Liver (tissue), 7 donors: ENCODE measurements at regions not wholly inside any gene's neighbourhood (a gene's known extent, or its start where the extent isn't known, plus 50 kb on each side); places are given as distances from the start of the nearest gene placed in this dataset.

Experiments
- DNase-seq: peaks from one replicate; pipeline ENCODE4 v3.0.0-alpha.2; 2017; ENCODE audit warnings: low spot score
- H3K27ac ChIP-seq, 2 donors: one replicate each; pipeline ENCODE4 v1.7.0; 2013; ENCODE audit warnings: inconsistent platforms in 2 of 2, low read length in 2 of 2, control low read depth in 1 of 2, low read depth in 1 of 2, mild to moderate bottlenecking in 1 of 2
- H3K27me3 ChIP-seq, 4 donors: one replicate each; pipeline versions ENCODE4 v1.6.1 to v1.7.0; 2013; ENCODE audit warnings: low read length in 3 of 4, inconsistent platforms in 1 of 4, mild to moderate bottlenecking in 1 of 4, moderate library complexity in 1 of 4; ENCODE audit not compliant: control insufficient read depth in 4 of 4, insufficient read depth in 4 of 4
- H3K36me3 ChIP-seq, 4 donors: one replicate each; pipeline versions ENCODE4 v1.6.1 to v1.7.0; 2013; ENCODE audit warnings: low read length in 3 of 4, mild to moderate bottlenecking in 3 of 4, low read depth in 1 of 4, moderate library complexity in 1 of 4; ENCODE audit not compliant: control insufficient read depth in 4 of 4, insufficient read depth in 3 of 4
- H3K4me1 ChIP-seq, 4 donors: one replicate each; pipeline versions ENCODE4 v1.6.1 to v1.7.0; 2013; ENCODE audit warnings: low read length in 3 of 4, mild to moderate bottlenecking in 3 of 4, moderate library complexity in 1 of 4; ENCODE audit not compliant: control insufficient read depth in 4 of 4, insufficient read depth in 4 of 4
- H3K4me3 ChIP-seq, 3 donors: one replicate each; pipeline versions ENCODE4 v1.6.1 to v1.7.0; 2013; ENCODE audit warnings: low read length in 3 of 3, control low read depth in 1 of 3, low read depth in 1 of 3, mild to moderate bottlenecking in 1 of 3
- H3K9ac ChIP-seq, 2 donors: one replicate each; pipeline ENCODE4 v1.7.0; 2013; ENCODE audit warnings: low read length in 2 of 2, mild to moderate bottlenecking in 2 of 2, moderate library complexity in 2 of 2, control low read depth in 1 of 2, low read depth in 1 of 2
- H3K9me3 ChIP-seq, 4 donors: one replicate each; pipeline versions ENCODE4 v1.6.1 to v1.7.0; 2013; ENCODE audit warnings: low read length in 3 of 4; ENCODE audit not compliant: control insufficient read depth in 4 of 4
- ATF3 ChIP-seq: IDR thresholded peaks from 2 replicates; pipeline ENCODE4 v1.6.1; 2016; ENCODE audit warnings: antibody characterized with exemption
- EGR1 ChIP-seq, 2 donors: IDR thresholded peaks; 2 replicates each; pipeline ENCODE4 v1.6.1; 2016 to 2018; ENCODE audit warnings: antibody characterized with exemption in 2 of 2, low read depth in 2 of 2
- FOXA1 ChIP-seq: IDR thresholded peaks from 2 replicates; pipeline ENCODE4 v1.6.1; 2016; ENCODE audit warnings: antibody characterized with exemption
- FOXA2 ChIP-seq: IDR thresholded peaks from 2 replicates; pipeline ENCODE4 v1.6.1; 2016; ENCODE audit warnings: antibody characterized with exemption
- GABPA ChIP-seq, 2 donors: IDR thresholded peaks in 1 of 2; conservative IDR thresholded peaks in 1 of 2; 2 replicates each; pipeline ENCODE4 v1.6.1; 2016; ENCODE audit warnings: antibody characterized with exemption in 2 of 2, mild to moderate bottlenecking in 1 of 2, moderate library complexity in 1 of 2
- HNF4A ChIP-seq, 2 donors: conservative IDR thresholded peaks; 2 replicates each; pipeline ENCODE4 v1.6.1; 2016; ENCODE audit warnings: antibody characterized with exemption in 2 of 2, mild to moderate bottlenecking in 2 of 2
- JUND ChIP-seq, 2 donors: IDR thresholded peaks; 2 replicates each; pipeline ENCODE4 v1.6.1; 2016; ENCODE audit warnings: antibody characterized with exemption in 2 of 2
- MAX ChIP-seq: IDR thresholded peaks from 2 replicates; pipeline ENCODE4 v1.6.1; 2016; ENCODE audit warnings: antibody characterized with exemption
- REST ChIP-seq: IDR thresholded peaks from 2 replicates; pipeline ENCODE4 v1.6.1; 2016; ENCODE audit warnings: antibody characterized with exemption, mild to moderate bottlenecking
- RXRA ChIP-seq, 2 donors: IDR thresholded peaks; 2 replicates each; pipeline ENCODE4 v1.6.1; 2017 to 2018; ENCODE audit warnings: antibody characterized with exemption in 2 of 2, mild to moderate bottlenecking in 1 of 2
- SP1 ChIP-seq: IDR thresholded peaks from 2 replicates; pipeline ENCODE4 v1.6.1; 2018; ENCODE audit warnings: antibody characterized with exemption, mild to moderate bottlenecking
- TAF1 ChIP-seq: conservative IDR thresholded peaks from 2 replicates; pipeline ENCODE4 v1.6.1; 2016; ENCODE audit warnings: antibody characterized with exemption, mild to moderate bottlenecking
- YY1 ChIP-seq: IDR thresholded peaks from 2 replicates; pipeline ENCODE4 v1.6.1; 2016; ENCODE audit warnings: antibody characterized with exemption, mild to moderate bottlenecking
- ZBTB33 ChIP-seq: IDR thresholded peaks from 2 replicates; pipeline ENCODE4 v1.6.1; 2016; ENCODE audit warnings: antibody characterized with exemption
- WGBS: extraction: QIAGEN DNeasy Blood & Tissue Kit; methylation state at CpG from one replicate; pipeline ENCODE4 v1.1.7; 2013; 5-methylcytosine and 5-hydroxymethylcytosine counted together
- donor health status: healthy.
- donor health status: healthy.
- donor health status: healthy.
- donor health status: healthy.

GRCh38 chr1:218611916-218612585 is 266.9 kb downstream of the TGFB2 start:
- Histone ChIP-seq H3K27ac (no peak overlapping the region), H3K27me3 (no peaks in the 10 kb centered on the region), H3K4me1 (no peaks in the 10 kb centered on the region), H3K36me3 (no peaks in the 10 kb centered on the region), H3K9ac (no peak overlapping the region), H3K9me3 (peaks cover 0 to 5% (median under 1%) of the 10 kb centered on the region in 4 donors), H3K4me3 (no peak overlapping the region)
- 100% methylated on average over 1 of the region's 1 CpG for WGBS
- TF ChIP-seq TAF1 = no peak
- no peak for DNase-seq

- Histone ChIP-seq H3K9ac (no peak overlapping the region), H3K27ac (no peak overlapping the region), H3K4me3 (no peak overlapping the region), H3K9me3 (peaks cover 0 to 3% (median under 1%) of the 10 kb centered on the region in 4 donors), H3K36me3 (no peaks in the 10 kb centered on the region), H3K4me1 (no peaks in the 10 kb centered on the region), H3K27me3 (no peaks in the 10 kb centered on the region)
- DNase-seq = no peak
- TF ChIP-seq GABPA (IDR thresholded peaks at IDR 0.05 in 1 of 2, conservative IDR thresholded peaks at IDR 0.05 in 1 of 2) = no peak
- 84% methylated on average over 2 of the region's 2 CpGs for WGBS
These were observed 268.0 kb downstream of the TGFB2 start for GRCh38 chr1:218613105-218613504.

GRCh38 chr1:218614031-218614430 is 268.9 kb downstream of the TGFB2 start:
- Histone ChIP-seq H3K27me3 (no peaks in the 10 kb centered on the region), H3K27ac (no peak overlapping the region), H3K36me3 (no peaks in the 10 kb centered on the region), H3K9ac (no peak overlapping the region), H3K4me1 (no peaks in the 10 kb centered on the region), H3K9me3 (peaks cover 0 to 1% (median 0%) of the 10 kb centered on the region in 4 donors), H3K4me3 (no peak overlapping the region)
- WGBS = 97% methylated on average over 2 of the region's 2 CpGs
- DNase-seq = no peak
- TF ChIP-seq EGR1 (IDR thresholded peaks at IDR 0.05; ENCODE audit: low read depth in 2 of 2) (no peak), ATF3 (no peak), JUND (IDR thresholded peaks at IDR 0.05) (no peak), FOXA1 (no peak), HNF4A (conservative IDR thresholded peaks at IDR 0.05) (no peak), FOXA2 (no peak), MAX (no peak), ZBTB33 (no peak), SP1 (no peak), TAF1 (no peak), RXRA (IDR thresholded peaks at IDR 0.05) (no peak), REST (no peak), YY1 (no peak)
